ENCODE measurements at regions not wholly inside any gene's neighbourhood (a gene's known extent, or its start where the extent isn't known, plus 50 kb on each side); places are given as distances from the start of the nearest gene placed in this dataset.

DNA sequence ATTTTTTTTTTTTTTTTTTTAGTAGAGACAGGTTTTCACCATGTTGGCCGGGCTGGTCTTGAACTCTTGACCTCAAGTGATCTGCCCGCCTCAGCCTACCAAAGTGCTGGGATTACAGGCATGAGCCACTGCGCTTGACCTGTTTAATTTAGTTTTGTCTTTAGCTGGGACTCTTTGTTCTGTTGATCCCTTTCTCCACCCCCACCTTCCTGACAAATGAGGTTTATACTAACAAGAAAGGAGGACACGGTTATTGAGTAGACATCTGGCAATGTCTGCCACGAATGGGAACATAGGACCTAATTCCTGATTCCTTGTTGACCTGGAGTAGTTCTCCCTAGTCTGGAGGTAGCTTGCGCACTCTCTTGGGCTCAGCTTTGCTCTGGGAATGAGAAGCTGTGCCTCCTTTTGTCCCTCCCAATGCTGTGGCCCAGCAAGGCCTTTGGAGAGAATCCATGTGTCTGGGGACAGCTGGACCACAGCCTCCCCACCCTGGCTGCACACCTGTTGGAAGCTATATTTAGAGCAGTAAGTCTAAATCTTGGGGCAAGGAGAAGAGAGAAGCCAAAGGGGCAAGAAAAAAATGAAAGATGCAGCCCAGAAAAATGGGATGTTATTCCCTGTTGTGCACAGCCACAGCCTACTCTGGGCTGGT is 53.2 kb upstream of the ADPGK start:
- TF ChIP-seq, protein P1, sequence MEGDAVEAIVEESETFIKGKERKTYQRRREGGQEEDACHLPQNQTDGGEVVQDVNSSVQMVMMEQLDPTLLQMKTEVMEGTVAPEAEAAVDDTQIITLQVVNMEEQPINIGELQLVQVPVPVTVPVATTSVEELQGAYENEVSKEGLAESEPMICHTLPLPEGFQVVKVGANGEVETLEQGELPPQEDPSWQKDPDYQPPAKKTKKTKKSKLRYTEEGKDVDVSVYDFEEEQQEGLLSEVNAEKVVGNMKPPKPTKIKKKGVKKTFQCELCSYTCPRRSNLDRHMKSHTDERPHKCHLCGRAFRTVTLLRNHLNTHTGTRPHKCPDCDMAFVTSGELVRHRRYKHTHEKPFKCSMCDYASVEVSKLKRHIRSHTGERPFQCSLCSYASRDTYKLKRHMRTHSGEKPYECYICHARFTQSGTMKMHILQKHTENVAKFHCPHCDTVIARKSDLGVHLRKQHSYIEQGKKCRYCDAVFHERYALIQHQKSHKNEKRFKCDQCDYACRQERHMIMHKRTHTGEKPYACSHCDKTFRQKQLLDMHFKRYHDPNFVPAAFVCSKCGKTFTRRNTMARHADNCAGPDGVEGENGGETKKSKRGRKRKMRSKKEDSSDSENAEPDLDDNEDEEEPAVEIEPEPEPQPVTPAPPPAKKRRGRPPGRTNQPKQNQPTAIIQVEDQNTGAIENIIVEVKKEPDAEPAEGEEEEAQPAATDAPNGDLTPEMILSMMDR (IDR thresholded peaks at IDR 0.05 in 8 of 11, conservative IDR thresholded peaks at IDR 0.05 in 3 of 11) = no peak
- TF ChIP-seq POLR2A (IDR thresholded peaks at IDR 0.05) (no peak), POLR2AphosphoS5 (IDR thresholded peaks at IDR 0.05) (no peak)

All from spleen (tissue), 7 donors.